GM21447 (cell line): ENCODE measurements at regions not wholly inside any gene's neighbourhood (a gene's known extent, or its start where the extent isn't known, plus 50 kb on each side); places are given as distances from the start of the nearest gene placed in this dataset.

Source experiments
- ATAC-seq: cut with Tn5 transposase; IDR thresholded peaks from one replicate; pipeline ENCODE4 v1.9.1; 2021; ENCODE audit not compliant: unreplicated experiment

- ATAC-seq, result no peak
Observed at GRCh38 chr6:82720992-82721391, 344.6 kb downstream of the UBE3D start.

DNA sequence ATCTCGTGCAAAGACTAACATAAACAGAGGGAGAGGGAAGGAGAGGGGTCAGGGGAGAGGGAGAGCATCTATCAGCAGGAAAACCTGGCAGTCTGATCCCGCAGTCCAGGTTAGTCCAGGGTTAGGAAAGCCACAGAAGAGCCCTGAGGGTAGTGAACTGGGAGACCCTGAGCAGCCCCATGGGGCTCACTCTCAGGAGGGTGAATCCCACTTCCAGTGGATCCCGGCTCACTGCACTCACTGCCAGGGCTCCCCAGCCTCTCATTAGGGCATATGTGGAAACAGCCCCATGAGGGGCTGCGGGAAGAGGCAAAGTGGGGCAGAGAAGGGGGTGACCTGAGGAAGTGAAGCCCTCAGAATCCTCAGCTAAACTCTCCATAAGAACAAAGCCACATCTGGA, 329.9 kb downstream of the UBE3D start:
- ATAC-seq, result no peak

DNA sequence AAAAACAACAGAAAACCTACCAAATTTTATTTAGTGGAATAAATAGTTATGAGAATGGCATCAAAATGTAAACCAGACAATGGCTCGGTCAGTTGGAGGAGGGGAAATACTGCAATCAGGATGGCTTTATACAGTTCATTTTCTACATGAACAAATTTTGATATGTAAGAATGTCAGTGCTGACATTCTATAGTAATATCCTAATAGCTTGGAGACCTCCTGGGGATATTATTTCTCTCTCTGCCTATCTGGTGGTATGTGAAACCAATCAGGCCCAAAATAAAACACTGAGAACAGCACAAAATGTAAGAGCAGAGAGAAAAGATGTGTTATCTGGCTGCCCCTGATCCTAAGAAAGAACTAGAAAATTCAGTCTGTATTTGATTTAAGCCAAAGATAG, 327.7 kb downstream of the UBE3D start:
- ATAC-seq, result no peak

- no peak for ATAC-seq
Observed at GRCh38 chr6:82738773-82739172, 326.9 kb downstream of the UBE3D start.

GRCh38 chr6:82739303-82739702, 326.3 kb downstream of the UBE3D start:
- ATAC-seq, result no peak

- no peak for ATAC-seq
Observed at GRCh38 chr6:82740072-82740471, 325.6 kb downstream of the UBE3D start.

GRCh38 chr6:82741325-82741995, 324.2 kb downstream of the UBE3D start:
- no peak for ATAC-seq

- ATAC-seq, result no peak
Observed at GRCh38 chr6:82741996-82742385, 323.6 kb downstream of the UBE3D start.

DNA sequence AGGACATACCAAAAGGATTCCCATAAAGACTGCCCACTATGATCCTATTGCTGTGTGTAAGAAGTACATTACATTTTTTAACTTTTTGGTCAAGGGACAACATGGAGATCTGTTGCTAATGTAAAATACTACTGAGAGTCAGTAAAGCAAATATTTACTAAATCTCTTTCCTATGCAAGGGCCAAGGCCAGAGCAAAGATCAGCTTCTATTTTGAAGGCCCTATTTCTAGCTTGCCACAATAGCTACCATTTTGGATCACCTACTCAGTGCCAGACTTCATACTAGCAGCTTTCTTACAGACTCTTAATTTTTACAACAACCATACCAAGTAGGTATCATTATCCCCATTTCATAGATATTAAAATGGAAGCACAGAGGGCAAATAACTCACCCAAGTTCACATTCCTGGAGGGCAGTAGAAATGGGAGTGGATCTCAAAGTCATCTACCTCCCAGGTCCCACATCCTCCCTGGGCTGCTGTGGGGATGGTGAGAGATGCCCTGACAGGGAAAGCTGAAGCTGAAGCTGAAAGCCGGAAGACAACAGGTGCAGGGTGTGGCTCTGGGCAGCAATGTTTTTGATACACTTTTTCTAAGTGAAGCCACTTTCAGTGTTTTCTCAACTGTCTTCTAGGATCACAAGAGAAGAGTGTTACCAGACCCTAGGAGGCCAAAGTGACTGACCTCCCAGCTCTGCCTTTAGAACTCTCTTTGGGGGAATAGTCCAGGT, 321.2 kb downstream of the UBE3D start:
- no peak for ATAC-seq

- ATAC-seq, result no peak
Observed at GRCh38 chr6:82750556-82750955, 315.1 kb downstream of the UBE3D start.

DNA sequence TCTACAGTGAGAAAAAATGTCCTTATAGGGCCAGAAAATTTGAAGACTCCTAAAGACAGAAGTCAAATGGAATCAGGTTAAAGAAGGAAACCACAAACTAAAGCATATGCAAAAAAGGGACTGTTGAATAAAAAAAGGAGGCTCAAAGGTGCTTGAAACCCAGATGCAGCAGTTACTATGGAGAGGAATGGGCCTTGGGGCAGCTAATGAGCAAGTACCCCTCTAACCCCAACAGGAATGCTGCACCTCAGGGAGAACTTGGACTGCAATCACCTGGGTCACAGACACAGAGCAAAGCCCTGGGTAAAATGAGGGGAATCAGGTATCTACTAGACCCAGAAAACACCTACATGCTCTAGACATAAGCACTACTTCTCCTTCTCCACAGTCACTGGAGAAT, 313.9 kb downstream of the UBE3D start:
- no peak for ATAC-seq

- no peak for ATAC-seq
Observed at GRCh38 chr6:82761674-82762345, 303.8 kb downstream of the UBE3D start.

DNA sequence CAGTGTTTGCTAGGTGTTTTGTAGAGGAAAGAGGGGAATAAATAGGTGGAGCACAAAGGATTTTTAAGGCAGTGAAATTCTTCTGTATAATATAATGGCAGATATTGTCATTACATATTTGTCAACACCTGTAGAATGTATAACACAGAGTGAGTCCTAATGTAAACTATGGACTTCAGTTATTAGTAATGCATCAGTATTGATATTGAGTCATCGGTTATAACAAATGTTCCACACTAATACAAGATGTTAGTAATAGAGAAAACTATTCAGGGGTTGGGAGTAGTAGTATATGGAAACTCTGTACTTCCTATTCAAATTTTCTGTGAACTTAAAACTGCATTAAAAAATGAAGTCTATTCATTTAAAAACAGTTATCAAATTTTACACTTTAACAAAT, 299.2 kb downstream of the UBE3D start:
- ATAC-seq, result no peak

GRCh38 chr6:82767037-82767436, 298.6 kb downstream of the UBE3D start:
- ATAC-seq, result no peak

DNA sequence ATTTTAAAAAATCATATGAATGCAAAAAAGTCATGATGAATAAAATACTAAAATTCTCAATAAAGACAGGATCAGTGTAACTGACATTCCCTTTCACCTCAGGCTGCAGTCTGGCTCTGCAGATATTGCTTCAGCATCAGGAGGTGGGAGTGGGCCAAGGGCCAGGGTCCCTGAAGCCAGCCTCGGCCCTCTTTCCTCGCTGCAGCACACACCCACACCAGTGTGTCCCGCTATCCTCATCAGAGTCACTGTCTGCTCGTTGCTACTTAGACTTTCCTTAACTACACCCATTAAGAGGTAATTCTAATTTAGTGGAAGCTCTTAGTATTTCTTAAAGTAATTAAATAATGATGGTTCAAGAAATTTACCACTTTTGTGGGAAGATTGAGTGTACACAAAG, 298.2 kb downstream of the UBE3D start:
- ATAC-seq, result no peak

- no peak for ATAC-seq
Observed at GRCh38 chr6:82772851-82773717, 292.6 kb downstream of the UBE3D start.

DNA sequence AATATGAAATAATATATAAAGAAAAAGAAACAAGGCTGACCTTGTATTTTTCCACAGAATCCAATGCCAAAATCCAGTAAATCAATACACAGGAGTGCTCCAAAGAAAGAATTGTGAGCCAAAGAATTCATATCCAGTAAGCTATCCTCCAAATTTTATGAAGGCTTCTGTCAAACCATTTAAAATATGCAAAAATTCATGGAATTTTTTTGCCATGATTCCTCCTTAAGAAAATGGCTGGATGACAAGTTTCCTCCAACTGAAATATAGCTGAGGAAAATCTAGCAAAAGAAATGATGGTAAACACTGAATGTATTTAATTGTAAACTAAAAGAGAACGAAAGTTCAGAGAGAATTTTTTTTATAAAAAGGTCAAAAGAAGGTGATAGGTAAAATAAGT, 290.3 kb downstream of the UBE3D start:
- no peak for ATAC-seq

- no peak for ATAC-seq
Observed at GRCh38 chr6:82775981-82776380, 289.7 kb downstream of the UBE3D start.

DNA sequence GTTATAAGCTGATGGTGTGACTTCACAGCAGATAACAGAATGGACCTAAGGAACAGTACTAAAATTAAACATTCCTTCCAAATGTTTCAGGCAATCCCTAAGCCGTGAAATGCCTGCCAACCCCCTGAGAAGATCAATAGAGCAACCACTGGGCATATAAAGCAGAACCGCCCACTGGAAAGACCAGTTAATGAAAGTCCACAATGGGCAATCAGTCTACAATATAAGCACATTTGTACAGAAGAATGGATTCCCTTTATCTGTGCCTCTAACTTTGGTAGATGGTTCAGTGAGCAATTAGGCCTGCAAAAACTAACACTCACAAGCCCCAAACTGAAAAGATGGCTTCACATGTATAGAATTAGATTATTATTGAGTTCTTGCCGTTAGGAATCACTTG, 286.6 kb downstream of the UBE3D start:
- ATAC-seq, result no peak

DNA sequence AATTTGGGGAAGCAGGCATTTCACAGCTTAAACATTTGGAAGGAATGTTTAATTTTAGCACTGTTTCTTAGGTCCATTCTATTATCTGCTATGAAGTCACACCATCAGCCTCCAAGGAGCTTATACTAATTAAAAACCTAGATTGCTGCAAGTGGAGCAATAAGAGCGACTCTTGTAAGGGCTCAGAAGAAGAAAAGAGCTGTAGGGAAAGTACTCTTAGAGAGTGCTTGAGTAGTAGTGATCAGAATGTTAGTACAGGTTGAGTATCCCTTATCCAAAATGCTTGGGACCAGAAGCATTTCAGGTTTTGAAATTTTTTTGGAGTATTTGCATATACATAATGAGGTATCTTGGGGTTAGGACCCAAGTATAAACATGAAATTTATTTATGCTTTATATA, 285.3 kb downstream of the UBE3D start:
- ATAC-seq, result no peak

DNA sequence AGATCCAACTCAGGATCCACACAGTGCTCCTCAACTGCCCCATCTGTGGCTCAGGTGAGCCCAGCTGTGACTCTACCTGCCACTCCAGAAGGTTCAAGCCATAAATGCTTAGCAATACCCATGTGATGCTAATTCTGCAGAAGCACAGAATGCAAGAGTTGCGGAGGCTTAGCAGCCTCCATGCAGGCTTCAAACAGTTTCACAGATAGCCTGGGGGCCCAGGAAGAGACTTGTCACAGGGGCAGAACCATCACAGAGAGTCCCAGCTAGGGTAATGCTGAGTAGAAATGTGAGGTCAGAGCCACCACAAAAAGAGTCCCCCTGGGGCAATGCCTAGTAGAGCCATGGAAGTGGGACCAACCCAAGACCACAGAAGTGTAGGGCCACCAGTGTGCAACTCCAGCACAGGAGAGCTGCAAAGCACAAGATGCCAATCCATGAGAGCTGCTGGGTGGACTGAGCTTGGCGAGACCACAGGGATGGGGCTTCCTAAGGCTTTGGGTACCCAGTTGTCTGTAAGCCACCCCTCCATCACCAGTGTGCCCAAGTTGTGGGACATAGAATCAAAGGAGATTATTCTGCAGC, 283.9 kb downstream of the UBE3D start:
- ATAC-seq, result no peak
